Loucy (cell line): ENCODE measurements at regions not wholly inside any gene's neighbourhood (a gene's known extent, or its start where the extent isn't known, plus 50 kb on each side); places are given as distances from the start of the nearest gene placed in this dataset.

Experiments
- EZH2phosphoT487 ChIP-seq: fragments of 200-600 bp; IDR thresholded peaks from 2 replicates; pipeline ENCODE4 v1.6.1; 2018; ENCODE audit warnings: antibody characterized with exemption, mild to moderate bottlenecking, moderate library complexity, borderline replicate concordance
- TF ChIP-seq, protein P1 (sequence below): fragments of 200-600 bp; sonication (generic); conservative IDR thresholded peaks from 2 replicates; pipeline ENCODE4 v1.5.1; 2014; ENCODE audit warnings: mild to moderate bottlenecking, antibody characterized with exemption, low read length

DNA sequence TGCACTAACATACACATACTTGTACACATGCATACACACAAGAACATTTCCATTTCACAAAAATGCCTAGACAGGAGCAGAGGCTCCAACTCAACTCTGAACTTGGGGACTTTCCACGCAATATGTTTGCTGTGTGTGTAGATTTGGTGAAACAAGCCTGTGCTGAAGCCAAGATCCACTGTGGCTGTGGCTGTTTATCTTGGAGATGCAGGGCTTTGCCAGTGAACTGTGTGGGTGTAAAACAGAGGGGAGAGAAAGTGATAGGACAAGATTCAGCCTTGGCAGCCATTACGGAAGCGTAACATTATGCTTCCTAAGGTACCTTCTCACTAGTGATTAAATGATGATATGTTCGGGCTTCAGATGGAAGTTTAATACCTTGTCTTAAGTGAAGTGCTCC is 73.2 kb upstream of the MBNL2 start:
- TF ChIP-seq EZH2phosphoT487, result no peak
- TF ChIP-seq, protein P1, sequence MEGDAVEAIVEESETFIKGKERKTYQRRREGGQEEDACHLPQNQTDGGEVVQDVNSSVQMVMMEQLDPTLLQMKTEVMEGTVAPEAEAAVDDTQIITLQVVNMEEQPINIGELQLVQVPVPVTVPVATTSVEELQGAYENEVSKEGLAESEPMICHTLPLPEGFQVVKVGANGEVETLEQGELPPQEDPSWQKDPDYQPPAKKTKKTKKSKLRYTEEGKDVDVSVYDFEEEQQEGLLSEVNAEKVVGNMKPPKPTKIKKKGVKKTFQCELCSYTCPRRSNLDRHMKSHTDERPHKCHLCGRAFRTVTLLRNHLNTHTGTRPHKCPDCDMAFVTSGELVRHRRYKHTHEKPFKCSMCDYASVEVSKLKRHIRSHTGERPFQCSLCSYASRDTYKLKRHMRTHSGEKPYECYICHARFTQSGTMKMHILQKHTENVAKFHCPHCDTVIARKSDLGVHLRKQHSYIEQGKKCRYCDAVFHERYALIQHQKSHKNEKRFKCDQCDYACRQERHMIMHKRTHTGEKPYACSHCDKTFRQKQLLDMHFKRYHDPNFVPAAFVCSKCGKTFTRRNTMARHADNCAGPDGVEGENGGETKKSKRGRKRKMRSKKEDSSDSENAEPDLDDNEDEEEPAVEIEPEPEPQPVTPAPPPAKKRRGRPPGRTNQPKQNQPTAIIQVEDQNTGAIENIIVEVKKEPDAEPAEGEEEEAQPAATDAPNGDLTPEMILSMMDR, result no peak
